ENCODE measurements at regions not wholly inside any gene's neighbourhood (a gene's known extent, or its start where the extent isn't known, plus 50 kb on each side); places are given as distances from the start of the nearest gene placed in this dataset.

DNA sequence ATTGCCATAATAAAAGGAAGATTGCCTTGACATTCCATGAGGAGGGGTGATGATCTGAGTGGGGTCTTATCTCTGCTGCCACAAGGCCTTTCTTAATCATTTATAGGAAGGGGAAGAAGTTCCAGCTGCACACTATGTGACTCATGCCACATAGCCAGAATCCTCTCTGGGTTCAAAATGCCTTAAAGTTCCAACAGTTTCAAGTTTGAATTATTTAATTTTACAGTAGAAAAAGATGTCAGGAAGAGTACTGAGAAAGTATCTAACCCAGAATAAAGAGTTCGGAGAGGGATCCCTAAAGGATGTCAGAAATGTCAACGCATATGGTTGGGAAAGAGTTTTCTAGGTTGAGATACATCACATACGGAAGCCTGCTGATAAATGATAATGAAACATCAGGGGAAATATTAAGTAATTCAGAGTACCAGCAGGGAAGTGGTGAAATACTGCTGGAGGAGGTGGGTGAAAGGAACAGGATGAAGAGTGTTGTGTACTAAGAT lies 999.9 kb downstream of the TSN start:
- TF ChIP-seq, protein P1, sequence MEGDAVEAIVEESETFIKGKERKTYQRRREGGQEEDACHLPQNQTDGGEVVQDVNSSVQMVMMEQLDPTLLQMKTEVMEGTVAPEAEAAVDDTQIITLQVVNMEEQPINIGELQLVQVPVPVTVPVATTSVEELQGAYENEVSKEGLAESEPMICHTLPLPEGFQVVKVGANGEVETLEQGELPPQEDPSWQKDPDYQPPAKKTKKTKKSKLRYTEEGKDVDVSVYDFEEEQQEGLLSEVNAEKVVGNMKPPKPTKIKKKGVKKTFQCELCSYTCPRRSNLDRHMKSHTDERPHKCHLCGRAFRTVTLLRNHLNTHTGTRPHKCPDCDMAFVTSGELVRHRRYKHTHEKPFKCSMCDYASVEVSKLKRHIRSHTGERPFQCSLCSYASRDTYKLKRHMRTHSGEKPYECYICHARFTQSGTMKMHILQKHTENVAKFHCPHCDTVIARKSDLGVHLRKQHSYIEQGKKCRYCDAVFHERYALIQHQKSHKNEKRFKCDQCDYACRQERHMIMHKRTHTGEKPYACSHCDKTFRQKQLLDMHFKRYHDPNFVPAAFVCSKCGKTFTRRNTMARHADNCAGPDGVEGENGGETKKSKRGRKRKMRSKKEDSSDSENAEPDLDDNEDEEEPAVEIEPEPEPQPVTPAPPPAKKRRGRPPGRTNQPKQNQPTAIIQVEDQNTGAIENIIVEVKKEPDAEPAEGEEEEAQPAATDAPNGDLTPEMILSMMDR (IDR thresholded peaks at IDR 0.05) = no peak
- no peak for TF ChIP-seq POLR2A (IDR thresholded peaks at IDR 0.05)

Measured in ovary (tissue), 3 donors.